OCI-M1 (cell line): ENCODE measurements at regions not wholly inside any gene's neighbourhood (a gene's known extent, or its start where the extent isn't known, plus 50 kb on each side); places are given as distances from the start of the nearest gene placed in this dataset.

Source experiments
- DNase-seq: peaks from one replicate; lab custom pipeline; 2025; lab: John Stamatoyannopoulos, UW

GRCh38 chr20:6613280-6613861 lies 154.1 kb upstream of the BMP2 start:
- DNase-seq, result no peak

GRCh38 chr20:6612606-6612923 lies 154.9 kb upstream of the BMP2 start:
- DNase-seq, result no peak

GRCh38 chr20:6611911-6612605 lies 155.4 kb upstream of the BMP2 start:
- DNase-seq, result no peak

GRCh38 chr20:6606651-6607050 lies 160.8 kb upstream of the BMP2 start:
- peak; percentile 73 for DNase-seq

GRCh38 chr20:6605055-6605935 lies 162.2 kb upstream of the BMP2 start:
- DNase-seq, result peak; percentile 23

GRCh38 chr20:6604179-6604578 lies 163.3 kb upstream of the BMP2 start:
- DNase-seq, result no peak

GRCh38 chr20:6599876-6600735 lies 167.4 kb upstream of the BMP2 start:
- DNase-seq, result peak; percentile 77

- no peak for DNase-seq
Measured at GRCh38 chr20:6595704-6596103, 171.8 kb upstream of the BMP2 start.

- DNase-seq, result no peak
Measured at GRCh38 chr20:6590891-6591637, 176.4 kb upstream of the BMP2 start.

GRCh38 chr20:6588296-6588695 lies 179.2 kb upstream of the BMP2 start:
- DNase-seq, result peak; percentile 82

- DNase-seq, result peak; percentile 83
Measured at GRCh38 chr20:6583134-6583738, 184.2 kb upstream of the BMP2 start.

- DNase-seq, result no peak
Measured at GRCh38 chr20:6582449-6582848, 185.0 kb upstream of the BMP2 start.

- no peak for DNase-seq
Measured at GRCh38 chr20:6580486-6580885, 187.0 kb upstream of the BMP2 start.

GRCh38 chr20:6579824-6580223 lies 187.7 kb upstream of the BMP2 start:
- no peak for DNase-seq

- no peak for DNase-seq
Measured at GRCh38 chr20:6579417-6579816, 188.1 kb upstream of the BMP2 start.

GRCh38 chr20:6577451-6577850 lies 190.0 kb upstream of the BMP2 start:
- no peak for DNase-seq

- DNase-seq, result no peak
Measured at GRCh38 chr20:6576726-6577125, 190.8 kb upstream of the BMP2 start.

- peak; percentile 74 for DNase-seq
Measured at GRCh38 chr20:6575912-6576401, 191.5 kb upstream of the BMP2 start.

- DNase-seq, result no peak
Measured at GRCh38 chr20:6566821-6567220, 200.7 kb upstream of the BMP2 start.

GRCh38 chr20:6562111-6562510 lies 205.4 kb upstream of the BMP2 start:
- DNase-seq, result no peak

- DNase-seq, result peak; percentile 82
Measured at GRCh38 chr20:6560978-6561377, 206.5 kb upstream of the BMP2 start.
